ENCODE measurements at regions not wholly inside any gene's neighbourhood (a gene's known extent, or its start where the extent isn't known, plus 50 kb on each side); places are given as distances from the start of the nearest gene placed in this dataset.

- DNase-seq: no peak
- H3K27me3 Mint-ChIP-seq (ENCODE audit: low read depth, poor library complexity): peaks cover 6% of the 10 kb centered on the region
- H3K27ac Mint-ChIP-seq: no peak overlapping the region
- no peak overlapping the region for H3K4me3 Mint-ChIP-seq
- peaks cover 9% of the 10 kb centered on the region for H3K4me1 Mint-ChIP-seq
- TF ChIP-seq, protein P1, sequence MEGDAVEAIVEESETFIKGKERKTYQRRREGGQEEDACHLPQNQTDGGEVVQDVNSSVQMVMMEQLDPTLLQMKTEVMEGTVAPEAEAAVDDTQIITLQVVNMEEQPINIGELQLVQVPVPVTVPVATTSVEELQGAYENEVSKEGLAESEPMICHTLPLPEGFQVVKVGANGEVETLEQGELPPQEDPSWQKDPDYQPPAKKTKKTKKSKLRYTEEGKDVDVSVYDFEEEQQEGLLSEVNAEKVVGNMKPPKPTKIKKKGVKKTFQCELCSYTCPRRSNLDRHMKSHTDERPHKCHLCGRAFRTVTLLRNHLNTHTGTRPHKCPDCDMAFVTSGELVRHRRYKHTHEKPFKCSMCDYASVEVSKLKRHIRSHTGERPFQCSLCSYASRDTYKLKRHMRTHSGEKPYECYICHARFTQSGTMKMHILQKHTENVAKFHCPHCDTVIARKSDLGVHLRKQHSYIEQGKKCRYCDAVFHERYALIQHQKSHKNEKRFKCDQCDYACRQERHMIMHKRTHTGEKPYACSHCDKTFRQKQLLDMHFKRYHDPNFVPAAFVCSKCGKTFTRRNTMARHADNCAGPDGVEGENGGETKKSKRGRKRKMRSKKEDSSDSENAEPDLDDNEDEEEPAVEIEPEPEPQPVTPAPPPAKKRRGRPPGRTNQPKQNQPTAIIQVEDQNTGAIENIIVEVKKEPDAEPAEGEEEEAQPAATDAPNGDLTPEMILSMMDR (IDR thresholded peaks at IDR 0.05): no peak
- H3K9me3 Mint-ChIP-seq: peaks cover 25% of the 10 kb centered on the region
- no peaks in the 10 kb centered on the region for H3K36me3 Mint-ChIP-seq (ENCODE audit: low read depth)
Measured at GRCh38 chr13:79011179-79011578, 352.2 kb upstream of the OBI1 start.

DNA sequence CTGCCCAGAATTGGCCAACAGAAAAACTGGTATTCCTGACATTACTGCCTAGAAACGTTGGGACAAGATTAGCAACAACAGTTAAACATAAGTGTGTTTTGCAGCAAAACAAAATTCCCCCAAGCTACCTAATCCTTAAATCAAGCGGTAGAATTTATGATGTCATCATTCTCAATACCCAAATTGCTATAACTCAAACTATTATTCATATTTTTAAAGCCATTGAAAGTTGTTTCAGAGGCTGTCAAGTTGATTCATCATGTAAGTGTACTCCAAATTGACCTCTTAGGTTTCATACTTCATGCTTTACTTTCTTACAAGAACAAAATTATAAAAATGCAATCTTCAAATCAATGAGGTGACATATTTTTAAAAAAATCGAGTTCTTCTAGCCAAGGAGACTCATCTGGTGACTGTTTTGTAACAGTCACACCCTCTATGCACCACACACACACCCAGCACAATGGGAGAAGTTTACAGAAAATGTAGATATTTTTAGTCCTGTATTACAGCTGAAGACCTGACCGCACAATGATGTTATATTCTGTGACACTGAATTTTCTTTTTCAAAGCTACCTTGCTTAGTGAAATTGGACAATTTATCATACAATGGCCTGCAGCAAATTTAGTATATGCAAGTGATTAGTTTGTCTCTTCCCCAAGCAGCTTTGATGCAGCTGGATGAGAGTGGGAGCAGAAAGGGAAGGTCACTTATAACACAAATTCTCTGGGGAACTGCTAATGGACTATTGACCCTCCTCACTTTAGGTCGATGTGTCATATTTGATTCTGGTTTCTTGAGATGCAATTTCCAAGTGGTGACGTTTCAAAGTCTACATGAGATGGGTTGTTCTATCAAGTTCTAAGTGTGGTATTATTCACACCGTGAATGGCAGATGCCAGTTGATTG is 345.3 kb upstream of the OBI1 start:
- H3K27ac Mint-ChIP-seq: no peak overlapping the region
- peaks cover 2% of the 10 kb centered on the region for H3K27me3 Mint-ChIP-seq (ENCODE audit: low read depth, poor library complexity)
- no peak for DNase-seq
- TF ChIP-seq, protein P1 (IDR thresholded peaks at IDR 0.05): no peak
- H3K36me3 Mint-ChIP-seq (ENCODE audit: low read depth): no peaks in the 10 kb centered on the region
- no peak overlapping the region for H3K4me3 Mint-ChIP-seq
- H3K9me3 Mint-ChIP-seq: no peaks in the 10 kb centered on the region
- H3K4me1 Mint-ChIP-seq: peaks cover 9% of the 10 kb centered on the region

DNA sequence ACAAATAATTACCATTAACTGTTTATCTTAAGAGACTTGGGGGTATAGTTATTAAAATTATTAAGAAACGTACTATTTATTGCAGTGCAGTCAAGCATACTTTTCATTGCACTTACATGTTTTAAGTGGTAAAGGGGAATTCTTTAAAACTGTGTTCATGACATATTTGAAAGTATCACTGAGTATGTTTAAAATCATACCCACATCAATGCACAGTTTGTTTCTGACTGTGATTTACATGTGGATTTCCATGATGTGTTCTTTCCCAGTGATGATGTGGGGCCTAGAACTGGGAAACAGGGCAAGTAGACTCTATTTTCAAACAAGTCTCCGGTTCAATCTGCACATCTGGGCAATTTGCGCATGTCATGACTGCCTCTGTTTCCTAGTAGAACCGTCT is 340.5 kb upstream of the OBI1 start:
- H3K27me3 Mint-ChIP-seq (ENCODE audit: low read depth, poor library complexity): peaks cover 7% of the 10 kb centered on the region
- H3K9me3 Mint-ChIP-seq: no peaks in the 10 kb centered on the region
- H3K36me3 Mint-ChIP-seq (ENCODE audit: low read depth): no peaks in the 10 kb centered on the region
- H3K27ac Mint-ChIP-seq: no peak overlapping the region
- H3K4me3 Mint-ChIP-seq: no peak overlapping the region
- H3K4me1 Mint-ChIP-seq: peaks cover 12% of the 10 kb centered on the region
- DNase-seq: no peak
- TF ChIP-seq, protein P1 (IDR thresholded peaks at IDR 0.05): no peak

- H3K4me1 Mint-ChIP-seq: peaks cover 12% of the 10 kb centered on the region
- no peaks in the 10 kb centered on the region for H3K9me3 Mint-ChIP-seq
Measured at GRCh38 chr13:78998630-78999315, 339.8 kb upstream of the OBI1 start.

DNA sequence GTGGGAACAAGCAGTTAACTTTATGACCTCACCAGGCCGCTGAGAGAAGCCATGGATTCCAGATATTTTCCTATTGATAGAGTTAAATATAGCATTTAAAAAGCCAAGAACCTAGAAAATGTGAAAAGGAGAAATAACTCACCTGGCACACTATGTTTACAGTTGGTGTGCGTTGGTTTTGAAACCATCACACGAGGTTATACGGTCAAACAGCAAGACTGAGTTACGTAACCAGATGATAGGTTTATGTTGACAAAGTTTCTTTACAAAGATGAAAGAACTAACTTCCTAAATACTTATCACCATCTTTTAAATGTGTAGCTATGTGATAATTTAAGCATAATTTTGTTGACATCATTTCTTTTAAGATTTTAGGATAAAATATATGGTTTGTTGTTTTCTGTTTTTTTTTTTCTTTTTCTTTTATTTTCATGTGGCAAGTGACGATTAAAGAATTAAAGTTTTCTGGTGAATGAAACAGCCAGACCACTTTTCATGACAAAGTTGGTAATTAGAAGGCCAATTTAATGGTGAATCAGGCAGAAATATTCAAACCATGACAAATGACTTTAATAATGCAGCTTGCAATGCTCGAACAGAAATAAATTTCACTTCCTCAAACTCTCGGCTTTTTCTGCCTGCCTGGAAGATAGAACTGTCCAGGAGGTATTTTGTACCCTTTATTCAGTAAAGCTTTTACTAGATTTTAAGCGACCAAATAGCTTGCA is 339.1 kb upstream of the OBI1 start:
- Mint-ChIP-seq H3K4me1 (peaks cover 12% of the 10 kb centered on the region), H3K36me3 (ENCODE audit: low read depth) (no peaks in the 10 kb centered on the region), H3K27ac (peak overlapping the region; percentile 61), H3K4me3 (no peak overlapping the region), H3K9me3 (no peaks in the 10 kb centered on the region), H3K27me3 (ENCODE audit: low read depth, poor library complexity) (peaks cover 7% of the 10 kb centered on the region)
- TF ChIP-seq, protein P1 (IDR thresholded peaks at IDR 0.05): no peak
- DNase-seq: no peak

More at GRCh38 chr13:78998630-78999315, 339.8 kb upstream of the OBI1 start:
- TF ChIP-seq, protein P1 (IDR thresholded peaks at IDR 0.05): no peak
- Mint-ChIP-seq H3K27ac (peak overlapping the region; percentile 61), H3K36me3 (ENCODE audit: low read depth) (no peaks in the 10 kb centered on the region), H3K27me3 (ENCODE audit: low read depth, poor library complexity) (peaks cover 7% of the 10 kb centered on the region), H3K4me3 (no peak overlapping the region)
- DNase-seq: no peak

Data from nephron progenitor cell (in vitro differentiated cells).